Lower leg skin (tissue), 3 donors: ENCODE measurements at regions not wholly inside any gene's neighbourhood (a gene's known extent, or its start where the extent isn't known, plus 50 kb on each side); places are given as distances from the start of the nearest gene placed in this dataset.

Source experiments
- POLR2A ChIP-seq, 2 donors: fragments of 450-650 bp; IDR thresholded peaks; one replicate each; pipeline ENCODE4 v1.6.1; 2016 to 2017; ENCODE audit warnings: antibody characterized with exemption in 2 of 2, mild to moderate bottlenecking in 1 of 2, moderate library complexity in 1 of 2
- TF ChIP-seq, protein P1 (sequence below), 3 donors: fragments of 450-650 bp; IDR thresholded peaks; one replicate each; pipeline ENCODE4 v1.5.1; 2016; ENCODE audit warnings: antibody characterized with exemption in 3 of 3, mild to moderate bottlenecking in 3 of 3, moderate library complexity in 2 of 3

DNA sequence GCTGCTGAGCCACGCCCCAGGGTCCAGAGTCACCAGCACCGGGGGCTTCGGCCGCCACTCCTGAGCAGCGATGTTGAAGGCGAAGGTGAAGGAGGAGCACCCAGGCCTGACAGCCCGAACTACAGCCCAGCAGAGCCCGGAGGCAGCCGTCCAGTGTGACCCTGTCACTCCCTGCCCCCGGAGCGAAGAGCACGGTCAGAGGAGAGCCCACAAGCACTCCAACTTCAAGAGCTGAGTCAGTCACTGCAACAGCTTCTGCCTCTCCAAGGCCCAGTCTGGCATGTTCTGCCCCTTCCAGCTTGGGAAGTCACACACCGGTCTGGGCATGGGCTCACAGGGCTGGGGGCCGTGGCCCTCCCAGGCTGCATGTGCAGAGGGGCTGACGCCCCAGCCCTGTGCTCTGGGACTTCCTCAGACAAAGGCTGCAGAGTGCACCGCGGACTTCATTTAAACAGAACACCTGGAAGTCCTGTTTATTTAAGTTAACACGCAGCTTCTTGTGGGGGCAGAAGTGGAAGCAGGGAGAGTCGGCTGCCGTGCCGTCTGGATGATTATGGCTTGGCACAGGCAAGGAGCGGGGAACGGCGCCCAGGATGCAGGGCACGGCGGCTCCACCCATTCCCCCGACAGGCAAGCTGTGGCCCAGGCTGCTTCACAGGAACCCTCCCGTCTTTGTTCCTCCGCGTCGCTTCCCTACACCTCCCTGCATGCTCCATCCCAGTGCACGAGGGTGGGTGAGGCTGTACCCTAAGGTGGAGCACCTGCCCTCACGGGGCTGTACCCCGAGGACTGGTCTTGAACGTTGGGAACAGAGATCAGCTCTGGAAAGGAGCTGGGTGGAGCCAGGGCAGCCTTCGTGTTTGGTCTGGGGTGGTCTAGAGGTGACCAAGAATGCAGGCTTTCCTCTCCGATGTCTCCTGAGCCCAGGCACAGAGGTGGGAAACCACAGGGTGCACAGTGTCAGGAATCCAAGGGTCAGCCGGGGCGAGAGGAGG is 68.9 kb upstream of the METRNL start:
- TF ChIP-seq, protein P1, sequence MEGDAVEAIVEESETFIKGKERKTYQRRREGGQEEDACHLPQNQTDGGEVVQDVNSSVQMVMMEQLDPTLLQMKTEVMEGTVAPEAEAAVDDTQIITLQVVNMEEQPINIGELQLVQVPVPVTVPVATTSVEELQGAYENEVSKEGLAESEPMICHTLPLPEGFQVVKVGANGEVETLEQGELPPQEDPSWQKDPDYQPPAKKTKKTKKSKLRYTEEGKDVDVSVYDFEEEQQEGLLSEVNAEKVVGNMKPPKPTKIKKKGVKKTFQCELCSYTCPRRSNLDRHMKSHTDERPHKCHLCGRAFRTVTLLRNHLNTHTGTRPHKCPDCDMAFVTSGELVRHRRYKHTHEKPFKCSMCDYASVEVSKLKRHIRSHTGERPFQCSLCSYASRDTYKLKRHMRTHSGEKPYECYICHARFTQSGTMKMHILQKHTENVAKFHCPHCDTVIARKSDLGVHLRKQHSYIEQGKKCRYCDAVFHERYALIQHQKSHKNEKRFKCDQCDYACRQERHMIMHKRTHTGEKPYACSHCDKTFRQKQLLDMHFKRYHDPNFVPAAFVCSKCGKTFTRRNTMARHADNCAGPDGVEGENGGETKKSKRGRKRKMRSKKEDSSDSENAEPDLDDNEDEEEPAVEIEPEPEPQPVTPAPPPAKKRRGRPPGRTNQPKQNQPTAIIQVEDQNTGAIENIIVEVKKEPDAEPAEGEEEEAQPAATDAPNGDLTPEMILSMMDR (IDR thresholded peaks at IDR 0.05) = no peak
- TF ChIP-seq POLR2A (IDR thresholded peaks at IDR 0.05) = no peak
